Hematopoietic multipotent progenitor cell treated with erythropoietin and hydrocortisone succinate and interleukin-3 and kit ligand, for 15 days (in vitro differentiated cells): ENCODE measurements at regions not wholly inside any gene's neighbourhood (a gene's known extent, or its start where the extent isn't known, plus 50 kb on each side); places are given as distances from the start of the nearest gene placed in this dataset.
"Not testable (repeated sequence)": the region's sequence is repeated elsewhere in the genome, so short reads cannot be mapped to it uniquely, and the experiment has no call there.

ENCODE experiments used
- DNase-seq: peaks from one replicate; pipeline ENCODE4 v3.0.0-alpha.2; 2015; ENCODE audit warnings: low spot score

- DNase-seq, result no peak
These were observed 92.6 kb downstream of the KIF26A start for GRCh38 chr14:104230946-104231345.

DNA sequence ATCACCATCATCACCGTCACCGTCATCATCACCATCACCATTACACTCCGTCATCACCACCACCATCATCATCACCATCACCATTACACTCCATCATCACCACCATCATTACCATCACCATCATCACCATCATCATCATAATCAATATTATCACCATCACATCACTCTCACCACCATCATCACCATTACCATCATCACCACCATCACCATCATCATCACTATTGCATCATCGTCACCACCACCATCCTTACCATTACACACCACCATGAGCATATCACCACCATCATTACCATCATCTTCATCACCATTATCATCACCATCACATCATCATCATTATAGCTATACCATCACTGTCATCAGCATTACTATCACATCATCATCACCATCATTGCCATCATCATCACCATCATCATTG, 93.7 kb downstream of the KIF26A start:
- no peak for DNase-seq

DNA sequence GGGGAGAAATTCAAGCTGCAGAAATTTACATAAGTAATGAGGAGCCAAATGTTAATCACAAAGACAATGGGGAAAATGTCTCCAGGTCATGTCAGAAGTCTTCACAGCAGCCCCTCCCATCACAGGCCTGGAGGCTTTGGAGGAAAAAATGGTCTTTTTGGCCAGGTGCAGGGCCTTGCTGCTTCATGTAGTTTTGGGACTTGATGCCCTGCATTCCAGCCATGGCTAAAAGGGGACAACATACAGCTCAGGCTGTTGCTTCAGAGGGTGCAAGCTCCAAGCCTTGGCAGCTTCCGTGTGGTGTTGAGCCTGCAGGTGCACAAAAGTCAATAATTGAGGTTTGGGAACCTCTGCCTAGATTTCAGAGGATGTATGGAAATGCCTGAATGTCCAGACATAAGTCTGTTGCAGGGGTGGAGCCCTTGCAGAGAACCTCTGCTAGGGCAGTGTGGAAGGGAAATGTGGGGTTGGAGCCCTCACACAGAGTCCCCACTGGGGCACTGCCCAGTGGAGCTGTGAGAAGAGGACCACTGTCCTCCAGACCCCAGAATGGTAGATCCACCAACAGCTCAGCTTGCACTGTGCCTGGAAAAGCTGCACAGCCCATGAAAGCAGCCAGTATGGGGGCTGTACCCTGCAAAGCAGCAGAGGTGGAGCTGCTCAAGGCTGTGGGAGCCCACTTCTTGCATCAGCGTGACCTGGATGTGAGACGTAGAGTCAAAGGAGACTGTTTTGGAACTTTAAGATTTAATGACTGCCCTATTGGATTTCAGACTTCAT, 95.8 kb downstream of the KIF26A start:
- DNase-seq, result not testable (repeated sequence)

DNA sequence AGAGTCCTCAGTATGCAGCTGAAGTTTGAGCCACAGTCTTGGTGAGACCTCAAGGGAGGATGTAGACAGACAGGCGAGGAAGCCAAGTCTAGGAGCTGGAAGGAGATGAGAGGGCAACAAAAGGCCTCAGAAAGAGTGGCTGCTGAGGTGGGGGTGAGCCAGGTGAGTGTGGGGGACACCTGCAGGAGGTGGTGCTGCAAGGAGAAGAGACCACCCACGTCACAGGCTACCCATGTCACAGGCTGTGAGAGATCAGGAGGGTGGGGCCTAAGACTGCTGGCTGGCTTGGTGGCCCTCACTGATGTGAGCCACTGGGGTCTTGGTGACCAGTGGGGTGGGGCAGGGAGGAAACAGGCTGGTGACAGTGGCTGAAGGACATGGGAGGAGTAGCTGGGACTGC, 97.3 kb downstream of the KIF26A start:
- no peak for DNase-seq

- DNase-seq, result no peak
These were observed 99.5 kb downstream of the KIF26A start for GRCh38 chr14:104237651-104238423.

DNA sequence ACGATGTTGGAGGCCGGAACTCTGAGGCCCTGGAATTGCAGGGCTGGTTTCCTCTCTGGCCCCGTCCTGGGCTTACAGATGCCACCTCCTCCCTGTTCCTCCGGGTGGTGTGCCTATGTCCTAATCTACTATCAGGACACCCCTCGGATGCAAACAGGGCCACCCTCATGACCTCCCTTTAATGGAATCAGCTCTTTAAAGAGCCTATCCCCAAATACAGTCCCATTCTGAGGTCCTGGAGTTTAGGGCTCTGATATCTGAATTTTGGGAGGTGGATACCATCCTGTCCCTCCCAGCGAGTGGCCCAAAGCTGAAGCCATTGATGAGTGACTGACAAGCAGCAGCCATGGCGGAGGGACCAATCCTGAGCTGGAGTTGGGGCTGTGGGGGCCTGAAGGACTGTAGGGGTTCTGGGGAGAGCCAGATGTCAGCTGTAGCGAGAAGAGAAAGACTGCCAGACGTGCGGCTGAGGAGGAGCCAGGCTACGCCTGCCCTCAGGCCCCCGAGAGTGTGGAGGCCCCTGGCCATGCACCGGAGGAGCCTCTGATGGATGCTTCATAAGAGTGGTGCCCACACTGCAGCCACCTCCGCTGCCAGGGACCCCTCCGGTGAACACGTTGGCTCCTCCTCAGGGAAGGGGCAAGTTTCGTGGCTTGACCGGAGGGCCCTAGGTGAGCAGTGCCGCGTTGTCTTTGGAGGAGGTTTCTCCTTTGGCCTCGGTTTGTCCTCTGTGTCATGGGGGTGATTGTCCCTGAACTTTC, 100.2 kb downstream of the KIF26A start:
- no peak for DNase-seq

GRCh38 chr14:104239185-104239775, 100.9 kb downstream of the KIF26A start:
- DNase-seq, result no peak

DNA sequence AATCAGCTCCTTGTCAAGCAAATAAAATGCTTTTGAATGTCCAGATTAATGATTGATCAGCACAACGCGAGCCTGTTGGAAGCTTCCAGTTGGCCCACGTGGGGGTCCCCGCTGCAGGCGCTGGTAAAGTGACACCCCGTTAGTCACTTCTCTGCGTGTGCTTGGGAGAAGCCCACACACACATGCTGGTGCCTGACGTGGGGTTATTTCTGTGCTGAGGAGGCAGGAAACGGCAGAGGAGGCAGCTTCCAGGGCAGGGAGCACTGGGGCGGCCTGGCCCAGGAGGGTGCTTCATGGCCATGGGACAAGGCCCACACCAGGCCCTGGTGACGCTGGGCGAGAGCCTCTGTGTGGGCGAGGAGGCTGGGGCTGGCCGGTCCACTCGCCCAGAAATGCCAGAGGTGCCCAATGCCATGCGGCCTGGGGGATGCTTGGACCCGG, 101.5 kb downstream of the KIF26A start:
- DNase-seq, result no peak

DNA sequence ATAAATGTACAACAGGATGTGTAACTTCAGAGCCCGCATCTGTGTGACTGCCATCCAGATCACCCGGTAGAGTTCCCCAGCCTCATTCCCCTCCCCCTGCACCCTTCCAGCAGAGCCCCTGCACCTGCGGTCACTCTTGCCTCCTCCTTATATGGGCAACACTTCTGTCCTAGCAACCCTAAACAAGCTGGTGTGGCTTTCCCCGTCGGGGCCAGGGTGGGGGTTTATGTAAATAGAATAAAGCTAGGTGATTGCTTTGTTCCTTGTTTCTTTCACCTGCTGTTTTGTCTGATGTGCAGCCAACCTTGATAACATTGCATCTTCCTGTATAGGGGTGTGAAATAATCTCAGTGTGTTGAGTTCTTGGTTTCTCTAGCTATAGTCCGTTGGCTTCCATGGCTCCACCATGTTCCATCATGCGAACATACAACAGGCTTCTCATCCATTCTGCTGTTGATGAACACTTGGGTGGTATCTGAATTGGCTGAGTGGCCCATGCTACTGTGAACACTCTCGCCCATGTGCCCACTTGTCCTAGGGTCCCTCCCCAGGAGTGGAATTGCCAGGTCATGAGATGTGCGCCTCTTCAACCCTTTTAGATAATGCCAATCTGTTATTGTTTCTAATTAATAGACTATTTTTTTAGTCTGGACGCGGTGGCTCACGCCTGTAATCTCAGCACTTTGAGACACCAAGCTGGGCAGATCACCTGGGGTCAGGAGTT, 102.2 kb downstream of the KIF26A start:
- DNase-seq, result no peak

DNA sequence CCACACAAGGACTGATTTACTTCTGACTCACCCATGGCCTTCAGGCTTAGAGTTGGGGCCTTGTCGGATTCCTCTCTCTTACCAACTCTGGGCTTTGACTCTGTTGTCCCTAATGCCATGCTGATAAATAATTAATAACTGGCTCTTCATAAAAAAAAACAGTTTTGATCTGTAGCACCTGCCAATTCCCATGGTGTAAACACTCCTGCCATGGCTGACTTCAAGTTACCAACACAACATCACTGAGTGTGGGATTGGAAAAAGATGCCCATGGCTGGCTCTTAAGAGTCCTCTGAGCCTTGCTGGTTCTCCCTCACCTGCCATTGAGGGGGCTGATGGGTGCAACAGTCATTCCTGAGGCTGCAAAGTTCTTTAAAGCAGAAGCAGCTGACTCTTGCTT, 104.8 kb downstream of the KIF26A start:
- DNase-seq, result no peak

GRCh38 chr14:104244221-104245011, 106.0 kb downstream of the KIF26A start:
- DNase-seq, result no peak

DNA sequence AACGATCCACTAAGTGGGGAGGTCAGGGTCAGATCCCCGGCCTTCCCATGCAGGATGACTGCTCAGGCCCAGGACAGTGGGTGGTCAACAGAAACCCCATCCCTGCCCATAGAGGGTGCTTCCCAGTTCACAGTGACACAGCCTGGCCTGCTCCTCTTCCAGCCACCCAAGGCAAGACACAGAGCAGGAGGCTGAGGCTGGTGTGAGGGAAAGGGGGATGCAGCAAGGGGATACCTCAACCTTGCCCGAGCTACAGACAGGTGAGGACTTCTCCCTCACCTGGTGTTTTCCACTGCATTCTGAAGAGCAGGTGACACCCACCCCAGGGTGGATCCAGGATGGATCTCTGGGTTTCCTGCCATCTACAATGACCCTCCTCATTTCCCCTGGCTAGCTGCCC, 106.7 kb downstream of the KIF26A start:
- no peak for DNase-seq

DNA sequence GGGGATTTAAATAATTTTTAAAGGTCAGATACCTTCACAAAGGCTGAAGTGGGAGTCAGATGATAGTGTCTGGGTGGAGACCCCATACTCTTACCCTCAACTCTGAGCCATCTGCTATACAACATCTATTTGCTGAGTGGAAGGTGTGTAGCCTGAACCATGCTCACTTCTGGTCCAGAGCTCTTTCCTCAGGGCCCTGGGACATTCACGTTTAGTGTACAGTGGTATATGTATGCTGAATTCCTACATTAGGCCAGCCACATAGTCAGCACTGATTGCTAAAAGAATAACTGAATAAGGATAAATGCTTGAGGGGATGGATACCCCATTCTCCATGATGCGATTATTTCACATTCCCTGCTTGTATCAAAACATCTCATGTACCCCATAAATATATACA, 107.3 kb downstream of the KIF26A start:
- DNase-seq, result no peak

GRCh38 chr14:104246401-104247335, 108.3 kb downstream of the KIF26A start:
- DNase-seq, result no peak

DNA sequence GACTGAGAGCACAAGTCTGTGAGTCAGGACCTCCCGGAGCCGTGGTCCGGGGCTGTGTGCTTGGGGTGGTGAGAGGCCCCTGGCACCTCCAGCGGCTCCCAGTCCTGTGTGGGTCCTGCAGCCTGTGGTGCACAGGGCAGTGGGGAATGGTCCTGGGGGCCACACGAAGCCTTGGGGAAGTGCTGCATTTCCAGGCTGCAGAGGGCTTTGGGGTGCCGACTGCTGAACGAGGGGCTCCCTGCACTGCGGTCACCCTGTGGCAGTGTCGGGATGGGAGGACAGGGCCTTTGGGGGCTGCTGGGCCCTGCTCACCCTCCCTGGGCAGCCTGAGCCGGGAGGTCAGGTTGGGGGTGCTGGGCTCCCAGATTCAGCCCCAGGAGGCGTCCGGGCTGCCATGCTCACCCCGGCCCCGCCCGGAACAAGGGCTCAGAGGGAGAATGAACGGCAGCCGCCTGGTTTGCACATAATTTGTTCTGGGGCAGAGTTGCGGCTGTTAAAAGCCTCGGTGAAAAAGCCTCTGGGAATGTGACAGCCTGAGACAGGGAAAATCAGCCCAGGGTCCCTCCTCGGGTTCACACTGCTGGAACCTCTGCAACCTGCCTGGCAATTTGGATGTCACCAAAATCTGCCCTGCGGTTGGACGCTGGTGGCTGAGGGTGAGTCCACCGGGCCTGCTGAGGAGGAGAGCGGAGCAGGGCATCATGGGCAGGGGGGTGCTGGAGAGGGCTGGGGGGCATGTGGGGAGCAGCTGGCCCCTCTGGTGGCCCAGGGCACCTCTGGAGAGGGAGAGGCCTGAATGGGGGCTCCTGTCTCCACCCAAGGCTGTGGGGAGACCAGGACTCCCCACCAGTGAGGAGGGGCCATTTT, 109.2 kb downstream of the KIF26A start:
- DNase-seq, result no peak

DNA sequence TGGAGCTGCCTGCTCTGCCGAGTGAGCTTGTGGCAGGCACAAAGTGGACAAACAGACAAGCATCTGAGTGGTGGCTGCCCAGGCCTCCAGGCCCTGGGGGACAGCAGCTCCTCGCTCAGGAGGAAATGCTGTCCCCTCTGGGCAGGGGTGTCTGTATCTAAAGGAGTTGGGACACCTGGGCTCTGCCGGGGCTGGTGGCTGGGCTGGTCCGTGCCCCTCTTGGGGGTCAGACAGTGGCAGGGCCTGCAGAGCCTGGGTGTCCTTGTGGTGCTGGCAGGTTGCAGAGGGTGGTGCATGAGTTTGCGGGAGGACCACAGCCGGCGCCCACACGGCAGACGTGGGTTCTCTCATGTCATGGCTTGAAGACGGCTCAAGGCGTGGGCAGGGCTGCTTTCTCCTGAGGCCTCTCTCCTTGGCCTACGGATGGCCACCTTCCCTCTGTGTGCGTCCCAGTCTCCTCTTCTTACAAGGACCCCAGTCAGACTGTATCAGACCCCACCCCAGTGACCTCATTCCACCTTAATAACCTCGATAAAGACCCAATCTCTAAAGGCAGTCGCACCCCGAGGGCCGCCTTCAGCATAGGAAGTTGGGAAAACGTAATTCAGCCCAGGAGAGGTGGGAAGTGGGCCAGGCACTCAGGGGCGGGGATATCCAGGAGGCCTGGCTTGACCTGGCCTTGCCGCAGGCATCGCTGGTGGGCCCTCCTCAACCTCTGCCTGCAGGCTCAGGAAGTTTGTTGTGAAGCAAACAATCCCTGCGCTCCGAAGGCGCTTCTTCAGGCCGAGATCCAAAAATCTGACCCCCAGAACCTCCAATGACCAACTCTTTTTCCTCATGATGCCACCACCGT, 110.0 kb downstream of the KIF26A start:
- no peak for DNase-seq

- no peak for DNase-seq
These were observed 110.7 kb downstream of the KIF26A start for GRCh38 chr14:104249089-104249488.

- no peak for DNase-seq
These were observed 111.3 kb downstream of the KIF26A start for GRCh38 chr14:104249706-104250105.
